Activated CD8-positive, alpha-beta memory T cell treated with anti-CD3 and anti-CD28 coated beads for 4 hours (primary cell): ENCODE measurements at regions not wholly inside any gene's neighbourhood (a gene's known extent, or its start where the extent isn't known, plus 50 kb on each side); places are given as distances from the start of the nearest gene placed in this dataset.
"Not testable (repeated sequence)": the region's sequence is repeated elsewhere in the genome, so short reads cannot be mapped to it uniquely, and the experiment has no call there.

Experiments used
- DNase-seq, 2 donors: peaks; one replicate each; pipeline ENCODE4 v3.0.0-alpha.2; 2020; ENCODE audit warnings: low read depth in 2 of 2

- no peak for DNase-seq
Observed at GRCh38 chrX:37904833-37905232, 57.5 kb upstream of the DYNLT3 start.

GRCh38 chrX:37905436-37906147 is 58.2 kb upstream of the DYNLT3 start:
- DNase-seq = no peak

- no peak for DNase-seq
Observed at GRCh38 chrX:37906357-37906756, 59.0 kb upstream of the DYNLT3 start.

- no peak for DNase-seq
Observed at GRCh38 chrX:37910186-37910585, 62.8 kb upstream of the DYNLT3 start.

- peak in 1 of 2 donors; percentile 3 for DNase-seq
Observed at GRCh38 chrX:37912304-37912703, 64.9 kb upstream of the DYNLT3 start.

GRCh38 chrX:37912777-37913176 is 65.4 kb upstream of the DYNLT3 start:
- no peak for DNase-seq

- DNase-seq = no peak
Observed at GRCh38 chrX:37918168-37918567, 70.8 kb upstream of the DYNLT3 start.

- DNase-seq = no peak
Observed at GRCh38 chrX:37918703-37919102, 71.3 kb upstream of the DYNLT3 start.

- DNase-seq = no peak
Observed at GRCh38 chrX:37921758-37922157, 74.4 kb upstream of the DYNLT3 start.

- no peak for DNase-seq
Observed at GRCh38 chrX:37922928-37923327, 75.6 kb upstream of the DYNLT3 start.

GRCh38 chrX:37925761-37926160 is 78.4 kb upstream of the DYNLT3 start:
- not testable (repeated sequence) for DNase-seq

GRCh38 chrX:37926700-37927099 is 79.3 kb upstream of the DYNLT3 start:
- DNase-seq = no peak

- no peak for DNase-seq
Observed at GRCh38 chrX:37942170-37942569, 64.2 kb upstream of the SYTL5 start.

- DNase-seq = no peak
Observed at GRCh38 chrX:37943554-37944344, 62.6 kb upstream of the SYTL5 start.

GRCh38 chrX:37946197-37946596 is 60.2 kb upstream of the SYTL5 start:
- no peak for DNase-seq

- DNase-seq = no peak
Observed at GRCh38 chrX:37955273-37955672, 51.1 kb upstream of the SYTL5 start.

GRCh38 chrX:37956223-37956622 is 50.1 kb upstream of the SYTL5 start:
- DNase-seq = no peak
